ENCODE measurements at regions not wholly inside any gene's neighbourhood (a gene's known extent, or its start where the extent isn't known, plus 50 kb on each side); places are given as distances from the start of the nearest gene placed in this dataset.

DNA sequence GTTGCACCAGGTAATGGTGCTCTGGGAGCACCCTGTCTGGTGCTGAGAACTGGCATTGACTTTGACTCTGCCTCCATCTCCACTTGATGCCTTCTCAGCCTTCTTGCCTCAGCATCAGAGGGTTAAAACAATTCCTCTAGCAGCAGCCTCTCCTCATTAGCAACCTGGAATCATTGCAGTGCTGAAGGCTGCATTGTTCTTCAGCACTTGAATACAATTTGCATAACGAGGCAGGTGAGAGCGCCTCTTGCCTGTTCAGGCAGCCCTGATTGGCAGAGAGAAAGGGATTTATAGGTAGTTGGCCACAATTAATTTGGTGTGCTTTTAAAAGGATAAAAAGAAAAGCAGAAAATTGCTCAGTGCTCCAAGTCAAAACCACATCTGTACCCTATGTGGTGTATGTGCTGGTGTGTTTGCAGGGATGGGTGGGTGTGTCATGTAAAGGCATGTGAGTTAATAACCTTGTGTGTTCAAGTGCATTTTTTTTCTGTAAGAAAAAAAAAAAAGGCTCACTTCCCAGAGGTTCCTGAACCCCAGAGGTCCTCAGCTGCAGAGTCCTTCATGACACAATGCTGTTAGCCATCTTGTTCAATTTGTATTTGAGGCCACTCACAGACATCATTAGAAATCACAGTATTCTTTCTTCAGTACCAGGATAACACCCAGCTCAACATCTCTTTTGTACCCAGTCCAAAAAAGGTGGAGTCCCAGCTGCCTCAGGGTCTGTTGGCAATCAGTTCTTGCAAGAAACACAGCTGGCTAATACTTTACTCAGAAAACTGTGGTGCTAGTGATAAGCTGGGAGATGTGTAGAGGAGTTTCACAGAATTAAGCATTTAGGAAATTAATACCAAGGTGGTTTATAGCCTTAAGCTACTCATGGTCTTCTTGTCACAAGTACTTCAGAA, 385.6 kb downstream of the GRIN2B start:
- Histone ChIP-seq H3K4me3 (ENCODE audit: insufficient read depth, low read depth, low read length, poor library complexity, severe bottlenecking) (no peak overlapping the region), H3K9me3 (ENCODE audit: control insufficient read depth, low read length) (no peaks in the 10 kb centered on the region)
- no peak for DNase-seq

DNA sequence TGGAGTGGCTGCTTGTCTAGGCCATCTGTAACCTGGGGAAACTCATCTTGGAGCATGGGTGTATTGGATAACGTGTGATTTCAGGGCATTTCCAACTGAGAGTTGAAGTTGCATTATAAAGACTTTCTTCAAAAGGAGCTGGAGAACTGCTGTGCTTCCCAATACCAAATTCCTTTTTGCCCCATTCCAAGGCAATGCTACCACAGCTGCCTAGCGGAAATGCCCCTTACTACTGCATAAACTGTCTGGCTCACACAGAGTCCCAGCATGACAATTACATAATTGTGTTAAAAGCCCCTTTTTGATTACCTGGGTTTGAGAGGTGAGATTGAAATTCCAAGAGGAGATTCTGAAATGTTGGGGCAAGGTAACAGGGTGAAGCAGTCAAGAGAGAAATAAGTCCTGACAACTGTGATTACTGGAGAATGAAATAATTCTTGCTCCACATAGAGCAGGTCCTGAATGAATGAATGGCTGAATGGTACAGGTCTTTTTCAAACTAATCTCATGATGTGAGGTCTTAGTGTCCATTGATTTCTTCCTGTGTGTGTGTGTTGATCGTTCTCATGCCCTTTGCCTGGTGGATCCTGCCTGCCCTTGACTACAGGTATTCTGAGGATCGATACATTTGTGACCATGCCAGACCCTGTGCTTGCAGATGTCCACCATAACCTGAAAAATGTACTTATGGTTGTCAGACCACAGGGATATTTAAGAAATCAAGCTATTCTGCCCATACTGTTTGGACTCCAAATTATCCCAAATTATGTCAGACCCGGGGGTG, 386.5 kb downstream of the GRIN2B start:
- DNase-seq: no peak
- Histone ChIP-seq H3K9me3 (ENCODE audit: control insufficient read depth, low read length) (no peaks in the 10 kb centered on the region), H3K27me3 (replicated peaks; ENCODE audit: control insufficient read depth, insufficient read depth, low read length, poor library complexity, severe bottlenecking) (no peaks in the 10 kb centered on the region)

More for the DNA sequence above, 385.6 kb downstream of the GRIN2B start:
- no peak overlapping the region for H3K27ac ChIP-seq (ENCODE audit: insufficient read depth, low read length, poor library complexity, severe bottlenecking)
- H3K36me3 ChIP-seq (ENCODE audit: control insufficient read depth, insufficient read depth, low read length): no peaks in the 10 kb centered on the region
- no peaks in the 10 kb centered on the region for H3K27me3 ChIP-seq (replicated peaks; ENCODE audit: control insufficient read depth, insufficient read depth, low read length, poor library complexity, severe bottlenecking)
- no peaks in the 10 kb centered on the region for H3K4me1 ChIP-seq (ENCODE audit: control insufficient read depth, insufficient read depth, low read length, poor library complexity, severe bottlenecking)

DNA sequence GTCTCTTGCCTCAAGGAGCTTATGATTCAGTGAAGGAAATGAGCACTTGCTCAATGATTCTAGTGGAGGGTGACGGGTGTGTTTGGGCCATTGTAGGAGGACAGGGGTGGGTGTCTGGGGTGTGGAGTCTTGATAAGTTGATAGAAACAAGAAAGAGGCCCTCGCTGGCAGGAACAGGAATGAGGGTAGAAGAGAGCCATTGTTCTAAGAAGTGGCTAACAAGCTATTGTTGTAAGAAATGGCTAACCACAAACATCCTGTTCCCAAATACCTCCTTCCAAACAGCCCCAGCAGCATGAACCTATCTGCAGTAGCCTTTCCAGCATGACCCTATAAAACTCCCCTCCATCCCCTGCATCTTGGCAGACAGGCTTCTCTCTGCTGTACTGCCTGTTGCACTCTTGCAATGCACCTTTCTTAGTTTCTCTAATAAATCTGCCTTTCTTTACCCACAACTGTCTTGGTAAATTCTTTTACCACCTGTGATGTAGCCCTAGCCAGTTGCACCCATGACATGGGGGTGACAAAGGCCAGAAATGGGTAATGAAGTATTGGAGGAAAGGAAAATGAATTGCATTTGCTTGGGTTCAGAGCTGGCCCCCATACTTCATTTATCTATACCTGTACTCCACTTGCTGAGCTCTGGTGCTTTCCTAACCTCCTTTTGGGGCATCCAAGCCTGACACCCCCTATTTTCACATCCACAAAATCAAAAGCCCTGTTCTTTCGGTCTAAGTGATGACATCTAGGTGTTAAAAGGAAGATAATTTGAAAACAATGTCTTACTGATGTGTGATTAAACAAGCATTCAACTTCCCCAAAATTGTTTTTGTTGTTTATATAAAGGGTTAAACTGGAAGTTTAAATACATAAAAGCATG, 389.1 kb downstream of the GRIN2B start:
- H3K4me1 ChIP-seq (ENCODE audit: control insufficient read depth, insufficient read depth, low read length, poor library complexity, severe bottlenecking): no peaks in the 10 kb centered on the region
- H3K36me3 ChIP-seq (ENCODE audit: control insufficient read depth, insufficient read depth, low read length): no peaks in the 10 kb centered on the region
- H3K27ac ChIP-seq (ENCODE audit: insufficient read depth, low read length, poor library complexity, severe bottlenecking): no peak overlapping the region
- H3K9me3 ChIP-seq (ENCODE audit: control insufficient read depth, low read length): no peaks in the 10 kb centered on the region
- no peaks in the 10 kb centered on the region for H3K27me3 ChIP-seq (replicated peaks; ENCODE audit: control insufficient read depth, insufficient read depth, low read length, poor library complexity, severe bottlenecking)
- H3K4me3 ChIP-seq (ENCODE audit: insufficient read depth, low read depth, low read length, poor library complexity, severe bottlenecking): no peak overlapping the region
- DNase-seq: no peak

More for the DNA sequence above, 386.5 kb downstream of the GRIN2B start:
- Histone ChIP-seq H3K4me3 (ENCODE audit: insufficient read depth, low read depth, low read length, poor library complexity, severe bottlenecking) (no peak overlapping the region), H3K27ac (ENCODE audit: insufficient read depth, low read length, poor library complexity, severe bottlenecking) (no peak overlapping the region), H3K36me3 (ENCODE audit: control insufficient read depth, insufficient read depth, low read length) (no peaks in the 10 kb centered on the region), H3K4me1 (ENCODE audit: control insufficient read depth, insufficient read depth, low read length, poor library complexity, severe bottlenecking) (no peaks in the 10 kb centered on the region)

DNA sequence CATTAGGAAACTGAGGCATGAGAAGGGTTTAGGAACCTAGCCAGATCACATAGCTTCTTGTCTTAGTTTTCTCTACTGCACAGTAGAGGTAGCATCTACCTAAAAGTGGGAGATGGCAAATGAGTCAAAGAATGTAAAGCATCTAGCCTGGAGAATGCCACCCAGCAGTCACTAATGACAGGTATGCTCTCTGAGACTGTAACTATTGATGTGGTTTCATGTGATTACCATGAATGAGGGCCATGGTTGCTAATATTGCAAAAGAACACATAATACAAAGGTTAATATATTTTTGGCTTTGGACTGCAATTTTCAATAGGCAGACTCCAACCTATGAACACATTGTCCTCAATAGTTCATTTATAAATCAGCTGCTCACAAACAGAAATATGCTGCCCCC, 389.9 kb downstream of the GRIN2B start:
- no peak overlapping the region for H3K27ac ChIP-seq (ENCODE audit: insufficient read depth, low read length, poor library complexity, severe bottlenecking)
- no peaks in the 10 kb centered on the region for H3K4me1 ChIP-seq (ENCODE audit: control insufficient read depth, insufficient read depth, low read length, poor library complexity, severe bottlenecking)
- no peak for DNase-seq
- H3K27me3 ChIP-seq (replicated peaks; ENCODE audit: control insufficient read depth, insufficient read depth, low read length, poor library complexity, severe bottlenecking): no peaks in the 10 kb centered on the region
- no peaks in the 10 kb centered on the region for H3K9me3 ChIP-seq (ENCODE audit: control insufficient read depth, low read length)
- H3K36me3 ChIP-seq (ENCODE audit: control insufficient read depth, insufficient read depth, low read length): no peaks in the 10 kb centered on the region
- H3K4me3 ChIP-seq (ENCODE audit: insufficient read depth, low read depth, low read length, poor library complexity, severe bottlenecking): no peak overlapping the region

DNA sequence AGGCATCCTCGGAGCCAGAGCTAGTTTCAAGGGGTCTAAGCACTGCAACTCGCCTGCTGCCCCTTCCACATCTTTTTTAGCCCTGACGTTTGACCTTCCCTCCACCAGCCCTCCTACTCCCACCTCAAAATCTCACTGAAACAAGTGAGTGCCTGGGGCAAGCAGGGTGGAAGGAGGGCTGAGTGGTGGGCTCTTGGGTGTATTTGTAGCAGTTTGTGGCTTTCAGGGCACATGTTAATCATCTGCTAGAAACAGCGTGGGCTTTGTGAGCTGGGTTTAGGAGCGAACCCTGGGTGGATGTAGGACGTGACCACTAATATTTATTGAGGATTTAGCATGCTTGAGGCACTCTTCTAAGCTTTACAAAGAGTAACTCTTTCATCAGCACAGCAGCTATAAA, 390.3 kb downstream of the GRIN2B start:
- H3K36me3 ChIP-seq (ENCODE audit: control insufficient read depth, insufficient read depth, low read length): no peaks in the 10 kb centered on the region
- H3K4me3 ChIP-seq (ENCODE audit: insufficient read depth, low read depth, low read length, poor library complexity, severe bottlenecking): no peak overlapping the region
- no peak overlapping the region for H3K27ac ChIP-seq (ENCODE audit: insufficient read depth, low read length, poor library complexity, severe bottlenecking)
- DNase-seq: no peak
- H3K4me1 ChIP-seq (ENCODE audit: control insufficient read depth, insufficient read depth, low read length, poor library complexity, severe bottlenecking): no peaks in the 10 kb centered on the region
- H3K9me3 ChIP-seq (ENCODE audit: control insufficient read depth, low read length): no peaks in the 10 kb centered on the region
- H3K27me3 ChIP-seq (replicated peaks; ENCODE audit: control insufficient read depth, insufficient read depth, low read length, poor library complexity, severe bottlenecking): no peaks in the 10 kb centered on the region

DNA sequence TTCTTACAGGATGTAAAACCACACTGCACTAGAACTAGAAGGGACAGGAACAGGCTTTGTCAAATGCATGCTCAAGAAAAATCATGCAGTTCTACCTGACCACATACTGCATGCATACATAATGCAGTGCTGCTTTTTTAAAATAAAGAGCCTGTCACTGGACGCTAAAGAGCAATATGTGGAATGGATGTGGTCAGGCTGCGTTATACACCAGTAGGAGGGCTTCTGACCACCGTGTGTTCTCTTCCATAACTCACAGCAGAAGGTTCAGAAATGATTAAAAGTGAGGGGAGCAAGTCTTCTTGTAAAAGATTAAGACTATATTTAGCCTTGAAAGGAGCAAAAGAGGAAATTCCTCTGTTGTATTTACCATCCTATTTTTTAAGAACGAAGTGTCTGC, 392.0 kb downstream of the EMP1 start:
- Histone ChIP-seq H3K4me1 (ENCODE audit: control insufficient read depth, insufficient read depth, low read length, poor library complexity, severe bottlenecking) (no peaks in the 10 kb centered on the region), H3K27ac (ENCODE audit: insufficient read depth, low read length, poor library complexity, severe bottlenecking) (no peak overlapping the region), H3K27me3 (replicated peaks; ENCODE audit: control insufficient read depth, insufficient read depth, low read length, poor library complexity, severe bottlenecking) (no peaks in the 10 kb centered on the region), H3K36me3 (ENCODE audit: control insufficient read depth, insufficient read depth, low read length) (no peaks in the 10 kb centered on the region), H3K9me3 (ENCODE audit: control insufficient read depth, low read length) (no peaks in the 10 kb centered on the region), H3K4me3 (ENCODE audit: insufficient read depth, low read depth, low read length, poor library complexity, severe bottlenecking) (no peak overlapping the region)
- no peak for DNase-seq

DNA sequence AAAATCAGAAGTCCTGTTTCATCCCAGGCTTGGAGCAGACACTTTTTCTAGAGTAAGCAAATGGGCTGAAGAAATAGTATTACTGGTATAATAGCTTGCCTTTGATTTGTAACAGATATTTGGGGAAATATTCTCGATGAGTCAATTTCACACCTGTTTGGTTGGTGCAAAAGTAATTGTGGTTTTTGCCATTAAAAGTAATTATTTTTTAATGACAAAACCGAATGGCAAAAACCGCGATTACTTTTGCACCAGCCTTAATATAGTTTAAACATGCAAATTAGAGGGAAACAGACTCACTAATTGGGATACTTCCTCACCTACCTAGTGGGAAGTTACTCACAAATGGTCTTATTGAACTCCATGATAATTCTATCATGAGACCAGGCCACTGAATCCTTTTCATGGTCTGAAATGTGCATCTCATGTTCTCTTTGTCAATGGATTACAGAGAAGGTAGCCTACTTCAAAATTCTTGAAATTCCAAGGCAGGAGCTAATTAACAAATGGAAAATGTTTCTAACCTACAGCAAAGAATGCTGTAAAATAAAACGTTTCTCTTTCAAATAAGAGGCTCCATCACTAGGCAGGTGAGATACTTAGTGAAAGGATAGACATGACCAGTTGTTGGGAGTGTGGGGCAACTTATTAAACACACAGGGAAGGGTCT, 391.3 kb downstream of the EMP1 start:
- no peak for DNase-seq
- H3K27me3 ChIP-seq (replicated peaks; ENCODE audit: control insufficient read depth, insufficient read depth, low read length, poor library complexity, severe bottlenecking): no peaks in the 10 kb centered on the region

DNA sequence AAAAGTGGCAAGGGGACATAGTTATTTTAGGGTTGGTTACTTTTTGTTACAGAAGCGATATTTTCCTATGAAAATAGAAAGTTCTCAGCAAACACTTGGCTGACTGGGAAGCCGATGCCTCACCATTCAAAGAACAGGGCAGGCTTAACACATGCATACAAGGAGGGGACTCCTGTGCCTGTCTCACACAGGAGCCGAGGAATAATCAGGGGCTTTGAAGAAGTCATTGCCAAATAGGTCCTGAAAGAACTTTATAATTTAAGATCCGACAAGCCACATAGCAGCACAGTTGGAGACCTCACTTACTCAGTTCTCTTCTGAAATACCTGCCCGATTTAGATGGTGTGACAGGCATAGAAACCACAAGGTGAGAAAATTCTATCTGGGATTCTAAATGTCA, 389.8 kb downstream of the EMP1 start:
- DNase-seq: no peak
- no peaks in the 10 kb centered on the region for H3K27me3 ChIP-seq (replicated peaks; ENCODE audit: control insufficient read depth, insufficient read depth, low read length, poor library complexity, severe bottlenecking)
- H3K27ac ChIP-seq (ENCODE audit: insufficient read depth, low read length, poor library complexity, severe bottlenecking): no peak overlapping the region
- no peaks in the 10 kb centered on the region for H3K36me3 ChIP-seq (ENCODE audit: control insufficient read depth, insufficient read depth, low read length)
- no peaks in the 10 kb centered on the region for H3K4me1 ChIP-seq (ENCODE audit: control insufficient read depth, insufficient read depth, low read length, poor library complexity, severe bottlenecking)
- H3K4me3 ChIP-seq (ENCODE audit: insufficient read depth, low read depth, low read length, poor library complexity, severe bottlenecking): no peak overlapping the region
- no peaks in the 10 kb centered on the region for H3K9me3 ChIP-seq (ENCODE audit: control insufficient read depth, low read length)

More for the DNA sequence above, 391.3 kb downstream of the EMP1 start:
- no peak overlapping the region for H3K4me3 ChIP-seq (ENCODE audit: insufficient read depth, low read depth, low read length, poor library complexity, severe bottlenecking)
- no peak overlapping the region for H3K27ac ChIP-seq (ENCODE audit: insufficient read depth, low read length, poor library complexity, severe bottlenecking)
- no peaks in the 10 kb centered on the region for H3K9me3 ChIP-seq (ENCODE audit: control insufficient read depth, low read length)
- no peaks in the 10 kb centered on the region for H3K36me3 ChIP-seq (ENCODE audit: control insufficient read depth, insufficient read depth, low read length)
- H3K4me1 ChIP-seq (ENCODE audit: control insufficient read depth, insufficient read depth, low read length, poor library complexity, severe bottlenecking): no peaks in the 10 kb centered on the region

DNA sequence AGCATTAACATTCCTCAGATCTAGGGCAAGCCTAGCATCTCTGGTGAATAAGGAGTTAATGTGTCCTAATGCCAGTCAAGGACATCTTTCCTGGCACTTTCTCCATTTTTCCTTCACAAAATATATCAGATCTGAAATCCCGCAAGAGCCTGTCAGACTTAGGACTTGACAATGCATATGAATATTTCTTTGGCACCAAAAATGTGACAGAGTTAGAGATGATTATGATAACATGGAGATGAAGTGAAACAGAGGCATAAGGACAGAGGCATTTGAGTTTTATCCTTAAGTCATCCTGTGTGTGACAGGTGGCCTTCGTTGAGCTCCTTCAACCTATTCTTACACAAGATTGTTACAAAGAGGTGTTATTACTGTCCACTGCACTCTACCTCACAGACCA, 388.0 kb downstream of the EMP1 start:
- Histone ChIP-seq H3K4me1 (ENCODE audit: control insufficient read depth, insufficient read depth, low read length, poor library complexity, severe bottlenecking) (no peaks in the 10 kb centered on the region), H3K27me3 (replicated peaks; ENCODE audit: control insufficient read depth, insufficient read depth, low read length, poor library complexity, severe bottlenecking) (no peaks in the 10 kb centered on the region), H3K36me3 (ENCODE audit: control insufficient read depth, insufficient read depth, low read length) (no peaks in the 10 kb centered on the region), H3K9me3 (ENCODE audit: control insufficient read depth, low read length) (no peaks in the 10 kb centered on the region), H3K27ac (ENCODE audit: insufficient read depth, low read length, poor library complexity, severe bottlenecking) (no peak overlapping the region), H3K4me3 (ENCODE audit: insufficient read depth, low read depth, low read length, poor library complexity, severe bottlenecking) (no peak overlapping the region)
- no peak for DNase-seq
